ENCODE measurements at regions not wholly inside any gene's neighbourhood (a gene's known extent, or its start where the extent isn't known, plus 50 kb on each side); places are given as distances from the start of the nearest gene placed in this dataset.

DNA sequence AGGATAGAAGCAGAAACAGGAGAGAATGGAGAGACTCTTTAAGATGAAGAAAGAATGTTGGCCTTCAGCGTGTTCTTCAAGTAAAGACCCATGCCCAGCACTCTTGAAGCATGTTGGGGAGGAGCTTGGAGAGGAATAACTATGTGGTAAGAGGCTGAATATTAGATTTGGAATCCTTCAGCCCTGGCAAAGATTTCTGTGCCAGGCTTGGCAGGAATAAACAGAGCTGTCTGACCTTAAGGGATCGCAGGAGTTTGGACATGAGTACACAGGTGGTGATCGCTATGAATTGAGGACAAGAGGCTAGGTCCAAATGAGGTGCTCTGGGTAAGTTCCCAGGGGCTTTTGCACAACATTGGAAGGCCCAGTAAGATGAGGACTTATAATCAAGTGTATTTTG, 132.6 kb upstream of the TBL1XR1 start:
- TF ChIP-seq, protein P1, sequence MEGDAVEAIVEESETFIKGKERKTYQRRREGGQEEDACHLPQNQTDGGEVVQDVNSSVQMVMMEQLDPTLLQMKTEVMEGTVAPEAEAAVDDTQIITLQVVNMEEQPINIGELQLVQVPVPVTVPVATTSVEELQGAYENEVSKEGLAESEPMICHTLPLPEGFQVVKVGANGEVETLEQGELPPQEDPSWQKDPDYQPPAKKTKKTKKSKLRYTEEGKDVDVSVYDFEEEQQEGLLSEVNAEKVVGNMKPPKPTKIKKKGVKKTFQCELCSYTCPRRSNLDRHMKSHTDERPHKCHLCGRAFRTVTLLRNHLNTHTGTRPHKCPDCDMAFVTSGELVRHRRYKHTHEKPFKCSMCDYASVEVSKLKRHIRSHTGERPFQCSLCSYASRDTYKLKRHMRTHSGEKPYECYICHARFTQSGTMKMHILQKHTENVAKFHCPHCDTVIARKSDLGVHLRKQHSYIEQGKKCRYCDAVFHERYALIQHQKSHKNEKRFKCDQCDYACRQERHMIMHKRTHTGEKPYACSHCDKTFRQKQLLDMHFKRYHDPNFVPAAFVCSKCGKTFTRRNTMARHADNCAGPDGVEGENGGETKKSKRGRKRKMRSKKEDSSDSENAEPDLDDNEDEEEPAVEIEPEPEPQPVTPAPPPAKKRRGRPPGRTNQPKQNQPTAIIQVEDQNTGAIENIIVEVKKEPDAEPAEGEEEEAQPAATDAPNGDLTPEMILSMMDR (IDR thresholded peaks at IDR 0.05): no peak
- no peak for TF ChIP-seq POLR2A (IDR thresholded peaks at IDR 0.05)

All from adrenal gland (tissue), 5 donors.